SK-MEL-5 (cell line): ENCODE measurements at regions not wholly inside any gene's neighbourhood (a gene's known extent, or its start where the extent isn't known, plus 50 kb on each side); places are given as distances from the start of the nearest gene placed in this dataset.

ENCODE experiments used
- DNase-seq: peaks from one replicate; pipeline ENCODE4 v3.0.0-alpha.2; 2016; ENCODE audit warnings: low read depth, low spot score
- in situ Hi-C: cut with HindIII; loops from 2 replicates; pipeline ENCODE4 v1.10.0; 2016; ENCODE audit warnings: low sequenced_read_pairs, high pct_unique_total_duplicates, low pct_unique_long_range_greater_than_20kb

DNA sequence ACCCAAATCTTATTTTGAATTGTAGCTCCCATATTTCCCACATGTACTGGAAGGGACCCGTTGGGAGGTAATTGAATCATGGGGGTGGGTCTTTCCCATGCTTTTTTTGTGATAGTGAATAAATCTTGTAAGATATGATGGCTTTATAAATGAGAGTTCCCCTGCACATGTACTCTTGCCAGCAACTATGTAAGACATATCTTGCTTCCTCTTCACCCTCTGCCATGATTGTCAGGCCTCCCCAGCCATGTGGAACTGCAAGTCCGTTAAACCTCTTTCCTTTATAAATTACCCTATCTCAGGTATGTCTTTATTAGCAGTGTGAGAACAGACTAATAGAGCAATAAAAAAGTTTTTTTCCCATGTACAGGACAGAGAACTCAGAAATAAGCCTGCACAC is 468.4 kb upstream of the SPHKAP start:
- in situ Hi-C loops = no loop called here
- DNase-seq = no peak

DNA sequence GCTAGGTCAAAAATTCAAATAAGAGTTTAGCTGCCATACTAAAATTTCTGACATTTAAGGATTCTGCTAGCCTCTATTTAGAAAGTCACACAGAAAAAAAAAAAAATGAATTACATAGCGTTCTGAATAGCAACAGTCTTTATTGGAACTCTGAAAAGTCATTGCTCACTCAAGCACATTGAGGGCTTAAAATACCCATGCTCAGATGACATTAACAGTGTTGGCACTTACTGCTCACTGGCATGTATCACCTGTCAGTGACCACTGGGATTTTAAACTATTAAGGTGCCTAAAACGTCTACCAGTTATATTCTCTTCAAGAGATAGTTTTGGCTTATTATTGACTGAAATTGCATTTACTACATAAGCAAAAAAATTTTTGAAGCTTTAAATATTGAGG is 468.0 kb upstream of the SPHKAP start:
- in situ Hi-C loops = no loop called here
- DNase-seq = no peak

DNA sequence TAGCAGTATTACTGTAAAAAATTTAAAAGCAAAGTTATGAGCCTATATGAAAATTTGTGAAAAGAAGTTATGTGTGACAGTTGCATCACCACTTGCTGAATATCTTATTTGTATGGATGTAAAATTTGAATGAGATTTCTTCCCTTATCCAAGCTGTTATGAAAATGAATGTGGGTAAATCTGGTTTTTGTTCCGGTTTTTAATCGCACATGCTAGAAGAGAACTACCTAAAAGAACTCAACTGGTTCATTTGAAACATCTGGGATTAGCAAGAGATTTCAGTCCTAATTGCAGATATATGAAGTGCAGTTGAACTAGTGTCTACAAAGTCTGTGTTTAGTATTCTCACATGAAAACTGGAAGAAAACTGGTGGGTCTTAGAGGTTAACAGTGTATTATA is 467.1 kb upstream of the SPHKAP start:
- no peak for DNase-seq
- in situ Hi-C loops = no loop called here

DNA sequence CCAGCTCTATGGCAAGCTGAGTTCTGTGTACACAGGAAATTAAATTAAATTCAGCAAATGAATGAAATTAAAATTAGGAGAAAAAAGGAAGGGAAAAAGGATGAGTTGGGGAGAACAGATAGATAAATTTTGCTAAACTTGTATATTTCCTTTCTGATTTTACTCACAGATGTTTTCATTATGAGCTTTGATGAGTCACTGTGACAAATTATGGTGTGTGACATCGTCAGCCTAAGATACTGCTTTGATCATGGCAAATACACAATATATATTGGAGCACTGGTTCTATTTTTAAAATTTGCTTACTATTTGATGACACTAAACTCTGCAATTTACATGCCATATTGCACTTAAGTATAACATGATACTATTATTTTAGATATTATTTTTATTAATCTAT is 464.6 kb upstream of the SPHKAP start:
- no peak for DNase-seq
- in situ Hi-C loops = no loop called here

DNA sequence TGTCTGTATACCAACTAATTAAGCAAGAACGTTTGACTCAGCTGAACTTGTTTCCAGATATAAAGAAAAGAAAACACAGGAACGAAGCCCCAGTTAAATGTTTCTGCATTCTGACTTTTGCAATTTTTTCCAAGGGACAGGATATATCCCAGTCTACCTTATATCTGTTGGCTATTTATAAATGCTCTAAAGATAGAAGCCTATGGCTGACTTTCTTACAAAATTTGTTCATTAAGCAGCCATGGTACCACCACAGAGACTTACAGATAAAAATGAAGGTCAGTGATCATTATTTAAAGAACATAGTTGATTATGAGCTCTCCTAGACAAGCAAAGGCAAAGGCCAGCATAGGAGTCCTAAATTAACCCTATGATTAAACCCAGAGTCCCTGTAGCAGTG is 462.7 kb upstream of the SPHKAP start:
- in situ Hi-C loops = no loop called here
- DNase-seq = no peak

DNA sequence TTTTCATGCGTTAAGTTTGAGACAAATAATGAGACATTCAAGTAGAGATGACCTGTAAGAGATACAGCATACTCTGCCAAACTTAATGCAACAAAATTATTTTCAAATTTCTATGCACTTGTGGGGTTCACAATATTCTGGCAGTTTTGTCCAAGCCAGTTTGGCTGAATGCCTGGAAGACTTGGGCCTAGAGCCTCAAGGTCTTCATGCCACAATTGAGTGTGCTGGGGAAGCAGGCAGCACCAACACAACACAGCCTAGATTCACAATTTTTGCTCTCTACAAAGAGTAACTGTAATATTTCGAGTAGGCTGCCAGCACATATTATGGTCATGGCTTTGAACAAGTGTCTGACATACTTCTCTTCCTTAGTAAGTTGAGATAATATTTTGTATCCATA is 461.4 kb upstream of the SPHKAP start:
- DNase-seq = no peak
- in situ Hi-C loops = no loop called here

DNA sequence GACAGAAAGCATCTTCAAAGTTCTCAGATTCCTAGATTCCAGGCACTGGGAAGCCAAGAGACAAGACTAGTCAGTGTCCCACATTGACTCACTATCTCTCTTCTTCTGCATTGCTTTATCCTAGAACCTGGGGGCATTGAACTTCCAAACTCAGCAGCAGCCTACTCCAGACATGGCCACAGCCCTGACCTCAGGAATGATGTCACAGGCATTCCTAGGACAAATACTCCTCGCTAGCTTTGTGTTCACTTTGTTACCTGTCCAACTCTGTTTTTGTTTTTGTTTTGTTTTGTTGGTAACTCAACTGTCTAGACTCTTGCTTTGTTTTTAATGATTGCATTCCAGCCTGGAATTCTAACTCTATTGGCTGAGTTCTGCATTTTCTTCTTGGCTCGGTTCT is 449.3 kb upstream of the SPHKAP start:
- in situ Hi-C loops = no loop called here
- no peak for DNase-seq

DNA sequence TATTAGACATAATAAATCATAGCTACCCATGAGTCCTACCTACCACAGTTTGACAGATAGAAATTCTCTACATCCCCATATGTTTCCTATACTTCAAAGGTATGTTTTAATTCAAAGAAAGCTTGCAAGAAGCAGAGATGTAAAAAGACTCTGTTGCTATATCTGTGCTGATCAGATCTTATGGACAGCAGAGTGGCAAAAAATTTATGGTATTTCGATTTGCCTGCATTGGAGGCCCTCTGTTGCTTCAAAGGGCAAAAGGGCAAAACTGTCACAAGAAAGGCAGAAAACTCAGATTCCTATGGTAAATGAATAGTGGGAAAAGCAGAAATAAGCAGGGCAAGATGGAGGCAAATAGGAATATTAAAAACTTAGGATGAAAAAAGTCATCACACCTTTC is 447.8 kb upstream of the SPHKAP start:
- in situ Hi-C loops = no loop called here
- no peak for DNase-seq

DNA sequence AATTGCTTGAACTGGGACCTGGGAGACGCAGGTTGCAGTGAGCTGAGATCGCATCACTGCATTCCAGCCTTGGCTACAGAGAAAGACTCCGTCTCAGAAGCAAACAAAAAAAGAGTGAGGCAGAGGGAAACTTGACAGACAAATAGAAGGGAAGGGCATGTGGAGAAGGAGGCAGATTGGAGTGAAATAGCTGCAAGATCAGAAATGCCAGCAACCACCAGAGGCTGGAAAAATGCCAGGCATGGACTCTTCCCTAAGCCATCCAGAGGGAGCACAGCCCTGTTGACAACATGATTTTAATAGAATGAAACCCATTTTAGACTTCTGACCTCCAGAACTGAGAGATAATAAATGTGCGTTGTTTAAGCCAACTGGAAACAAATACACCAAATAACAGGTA is 447.2 kb upstream of the SPHKAP start:
- DNase-seq = no peak
- in situ Hi-C loops = no loop called here

DNA sequence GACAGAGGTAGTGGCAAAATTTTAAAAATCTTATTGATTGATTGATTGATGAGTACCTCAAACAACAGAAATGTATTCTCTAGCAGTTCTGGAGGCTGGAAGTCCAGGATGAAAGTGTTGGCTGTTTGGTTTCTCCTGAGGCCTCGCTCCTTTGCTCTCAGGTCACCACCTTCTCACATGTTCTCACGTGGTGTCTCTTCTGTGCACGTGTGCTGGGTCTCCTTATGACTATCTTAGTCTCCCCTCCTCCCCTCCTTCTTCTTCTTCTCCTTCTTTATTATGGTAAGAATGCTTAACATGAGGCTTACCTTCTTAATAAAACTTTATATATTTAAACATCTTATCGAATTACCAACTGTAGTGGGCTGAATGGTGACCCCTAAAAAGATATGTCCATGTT is 446.0 kb upstream of the SPHKAP start:
- in situ Hi-C loops = no loop called here
- DNase-seq = no peak

DNA sequence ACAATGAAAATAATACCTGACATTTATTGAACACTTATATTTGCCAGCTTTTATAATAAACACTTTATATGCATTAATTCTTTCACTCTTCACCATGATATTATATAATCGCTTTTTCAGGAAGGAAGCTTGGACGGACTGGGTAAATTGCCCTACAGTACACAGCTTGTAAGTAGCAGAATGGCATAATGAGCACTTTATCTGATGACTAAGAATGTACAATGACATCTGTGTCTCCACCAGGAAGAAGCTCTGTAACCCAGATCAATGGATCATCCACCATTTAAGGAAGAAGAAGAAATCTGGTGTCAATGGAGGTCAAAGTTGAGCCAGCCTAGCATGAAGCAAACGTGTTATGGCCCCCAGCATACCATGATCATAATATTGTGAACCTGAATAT is 444.0 kb upstream of the SPHKAP start:
- DNase-seq = peak; percentile 6
- in situ Hi-C loops = no loop called here

DNA sequence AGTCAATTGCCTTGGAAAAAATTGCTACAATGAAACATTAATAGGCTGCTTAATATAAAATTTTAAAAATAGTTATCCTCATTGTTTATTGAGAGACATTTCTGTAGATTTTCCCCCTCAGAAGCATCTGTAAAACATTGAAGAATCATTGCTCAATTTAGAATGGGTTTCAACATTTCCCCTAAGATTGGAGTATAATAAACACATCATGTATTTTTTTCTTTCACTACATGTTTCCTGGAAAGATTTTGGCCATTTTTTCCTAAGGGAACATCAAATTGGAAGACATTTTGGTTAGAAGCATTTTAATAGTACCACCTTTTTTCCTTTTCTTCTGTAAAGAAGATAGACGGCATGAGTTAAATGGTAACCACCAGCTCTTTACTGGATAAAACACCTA is 443.2 kb upstream of the SPHKAP start:
- in situ Hi-C loops = no loop called here
- no peak for DNase-seq

DNA sequence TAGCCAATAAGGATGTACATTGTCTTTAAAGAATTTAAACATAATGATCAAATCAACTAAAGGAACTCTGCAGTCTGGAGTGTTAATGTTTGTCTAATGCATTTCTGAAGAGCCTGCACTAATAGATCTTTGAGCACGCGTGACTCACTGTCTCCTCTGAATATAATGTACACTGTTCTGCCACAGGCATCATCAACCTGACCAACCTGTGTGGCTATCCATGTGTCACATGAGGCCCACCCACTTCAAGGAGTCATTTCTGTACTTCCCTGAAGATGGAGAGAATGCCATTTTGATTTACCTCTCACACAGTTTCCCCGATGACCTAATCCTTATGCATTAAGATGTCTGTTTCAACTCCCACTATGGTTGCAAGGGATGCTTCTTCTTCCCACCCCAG is 434.0 kb upstream of the SPHKAP start:
- DNase-seq = no peak
- in situ Hi-C loops = no loop called here

DNA sequence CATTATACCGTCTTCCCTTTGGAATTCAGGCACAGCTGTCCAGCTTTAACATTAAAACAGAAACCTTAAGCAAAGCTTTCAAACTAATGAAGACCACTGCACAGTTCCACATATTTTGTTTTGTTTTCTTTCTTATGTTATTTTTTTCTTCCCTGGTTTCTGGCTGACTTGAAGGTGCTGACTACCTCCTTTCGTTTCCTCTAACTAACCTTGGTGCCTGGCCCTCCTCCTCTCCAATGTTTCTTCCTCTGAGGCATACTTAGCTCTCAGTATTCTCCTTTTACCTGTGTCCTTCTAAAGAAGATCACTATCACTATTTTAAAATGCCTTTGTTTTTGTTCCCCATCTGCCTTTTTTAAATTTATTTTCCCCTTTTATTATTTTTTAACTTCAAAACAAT is 433.3 kb upstream of the SPHKAP start:
- in situ Hi-C loops = no loop called here
- no peak for DNase-seq

DNA sequence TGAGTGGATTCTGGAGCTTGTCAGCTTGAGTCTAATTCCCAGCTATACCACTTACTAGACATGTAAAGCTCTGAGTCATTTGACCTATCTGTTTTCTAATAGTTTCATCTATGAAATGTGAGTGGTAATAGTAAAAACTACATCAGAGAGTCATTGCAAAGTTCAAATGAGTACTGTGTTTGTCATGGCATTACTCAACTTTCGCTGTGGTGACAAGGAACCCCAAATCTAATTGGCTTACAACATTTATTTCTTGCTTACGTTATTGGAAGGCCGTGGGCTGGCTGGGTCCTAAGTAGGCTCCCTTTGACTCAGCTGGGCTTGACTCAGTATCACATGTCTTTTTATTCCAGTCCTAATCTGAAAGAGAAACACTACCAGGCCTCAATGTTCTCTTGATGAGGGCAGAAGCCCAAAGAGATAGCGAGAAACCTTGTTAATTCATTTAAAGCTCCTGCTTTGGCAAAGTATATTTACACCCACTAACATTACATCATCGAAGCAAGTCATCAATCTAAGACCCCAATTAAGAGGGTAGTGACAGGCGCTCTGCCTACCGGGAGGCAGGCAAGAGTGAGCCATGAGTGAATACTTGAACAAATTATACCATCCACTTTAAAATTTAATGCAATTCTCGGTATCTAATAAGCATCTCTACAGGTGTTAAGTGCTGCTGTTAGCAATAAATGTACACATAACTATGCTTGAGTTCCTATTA is 431.8 kb upstream of the SPHKAP start:
- in situ Hi-C loops = no loop called here
- peak; percentile 40 for DNase-seq

DNA sequence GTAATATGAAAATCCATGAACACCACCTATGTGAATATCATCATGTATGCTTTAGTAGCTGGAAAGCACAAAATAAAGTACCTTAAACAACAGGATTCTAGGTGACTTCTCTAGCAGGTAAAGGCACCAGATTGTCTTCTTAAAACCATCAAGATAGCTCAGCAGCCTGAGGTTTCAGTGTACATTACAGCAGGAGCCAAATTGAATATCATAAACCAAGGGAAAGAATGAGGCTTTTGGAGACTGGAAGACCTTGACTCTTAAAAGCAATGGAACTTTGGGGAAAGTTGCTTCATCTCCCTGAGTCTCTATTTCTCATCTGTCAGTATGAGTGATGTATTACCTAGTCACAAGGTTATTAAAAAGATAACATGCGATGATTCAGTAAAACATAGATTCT is 429.7 kb upstream of the SPHKAP start:
- DNase-seq = no peak
- in situ Hi-C loops = no loop called here

DNA sequence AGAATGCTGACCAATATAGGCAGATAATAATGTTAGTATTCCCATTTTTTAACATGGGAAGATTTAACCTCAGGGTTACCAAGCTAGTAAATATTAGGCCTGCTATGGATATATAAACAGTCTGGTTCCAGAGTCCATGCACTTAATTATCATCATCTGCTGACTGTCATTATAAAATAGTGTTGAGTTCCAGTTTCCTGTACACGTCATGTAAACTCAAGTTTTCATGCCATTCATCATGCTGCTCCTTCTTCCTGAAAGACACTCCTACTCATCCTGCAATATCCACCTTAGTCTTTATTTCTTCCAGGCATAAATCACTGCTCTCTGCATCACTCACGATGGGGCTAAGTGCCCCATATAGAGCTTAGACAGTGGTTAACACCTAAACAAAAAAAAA is 420.8 kb upstream of the SPHKAP start:
- in situ Hi-C loops = no loop called here
- no peak for DNase-seq

DNA sequence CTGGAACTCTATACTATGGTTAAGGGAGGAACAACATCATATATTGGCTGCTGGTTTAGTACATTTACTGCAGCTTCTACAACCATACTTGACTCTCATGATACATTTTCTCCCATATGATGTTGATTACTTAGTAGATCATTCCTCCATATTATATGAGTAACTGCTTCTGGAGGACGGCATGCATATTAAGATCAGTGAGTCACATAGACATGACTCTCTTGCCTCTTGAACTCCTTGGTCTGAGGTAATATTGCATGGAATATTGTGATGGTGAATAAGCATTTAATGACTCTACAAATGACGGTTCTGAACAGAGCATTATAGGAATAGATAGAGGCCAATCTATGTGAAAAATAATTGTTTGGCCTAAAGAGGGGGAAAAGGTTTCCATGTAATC is 418.8 kb upstream of the SPHKAP start:
- DNase-seq = no peak

DNA sequence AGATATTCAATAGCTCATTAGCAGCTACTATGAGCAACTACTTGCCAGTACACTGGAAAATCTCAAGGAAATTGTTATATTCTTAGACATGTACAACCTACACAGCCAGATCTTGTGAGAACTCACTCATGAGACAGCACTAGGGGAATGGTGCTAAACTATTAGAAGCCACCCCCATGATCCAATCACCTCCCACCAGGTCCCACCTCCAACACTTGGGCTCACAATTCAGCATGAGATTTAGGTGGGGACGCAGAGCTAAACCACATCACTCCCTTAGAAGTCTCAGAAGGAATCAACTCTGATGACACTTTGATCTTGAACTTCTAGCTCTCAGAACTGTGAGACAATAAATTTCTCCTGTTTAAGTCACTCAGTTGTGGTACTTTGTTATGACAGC is 418.3 kb upstream of the SPHKAP start:
- no peak for DNase-seq
- in situ Hi-C loops = no loop called here

More for the DNA sequence above, 418.8 kb upstream of the SPHKAP start:
- in situ Hi-C loops = no loop called here

DNA sequence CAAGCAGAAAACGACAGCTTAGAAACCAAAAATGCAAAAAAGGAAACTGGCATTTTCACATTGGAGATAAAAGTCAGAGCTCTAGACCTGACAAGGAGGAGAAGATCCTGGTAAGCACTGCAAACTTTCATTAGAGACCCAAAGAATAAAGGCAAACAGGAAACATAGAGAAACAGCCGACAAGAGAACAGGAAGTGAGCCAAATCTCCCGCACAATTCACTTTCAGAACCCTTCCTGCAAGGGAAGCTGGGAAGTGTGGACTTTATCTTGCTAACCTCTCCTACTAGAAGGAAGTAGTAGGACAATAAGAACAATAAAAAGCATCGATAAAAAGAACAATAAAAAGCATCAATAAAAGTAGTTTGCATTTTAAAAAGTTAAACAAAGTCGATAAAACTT is 417.8 kb upstream of the SPHKAP start:
- DNase-seq = no peak
- in situ Hi-C loops = no loop called here
